KMS-11 (cell line): ENCODE measurements at regions not wholly inside any gene's neighbourhood (a gene's known extent, or its start where the extent isn't known, plus 50 kb on each side); places are given as distances from the start of the nearest gene placed in this dataset.

Experiments
- H2AFZ ChIP-seq: fragments of 200-600 bp; sonication (generic); 2 replicates; pipeline ENCODE4 v1.6.1; 2016; ENCODE audit warnings: antibody characterized with exemption, mixed run types, low read depth
- H3K27ac ChIP-seq: fragments of 200-600 bp; sonication (generic); 2 replicates; pipeline ENCODE4 v1.6.1; 2016; ENCODE audit warnings: mild to moderate bottlenecking, mixed run types
- H3K27me3 ChIP-seq: fragments of 200-600 bp; sonication (generic); 2 replicates; pipeline ENCODE4 v1.6.1; 2017; ENCODE audit warnings: mild to moderate bottlenecking, low read depth, mixed run types, moderate library complexity; ENCODE audit not compliant: insufficient read depth
- H3K36me3 ChIP-seq: fragments of 200-600 bp; sonication (generic); 2 replicates; pipeline ENCODE4 v1.6.1; 2017; ENCODE audit warnings: mild to moderate bottlenecking, mixed run types; ENCODE audit not compliant: insufficient read depth
- H3K4me1 ChIP-seq: fragments of 200-600 bp; sonication (generic); 2 replicates; pipeline ENCODE4 v1.6.1; 2016; ENCODE audit warnings: mild to moderate bottlenecking, low read depth, mixed run types; ENCODE audit not compliant: poor library complexity, severe bottlenecking
- H3K4me2 ChIP-seq: fragments of 200-600 bp; sonication (generic); 2 replicates; pipeline ENCODE4 v1.7.0; 2016; ENCODE audit warnings: mild to moderate bottlenecking, mixed run types
- H3K4me3 ChIP-seq: fragments of 200-600 bp; sonication (generic); IDR thresholded peaks from 2 replicates; pipeline ENCODE4 v1.6.1; 2017; ENCODE audit warnings: low read depth, low read length, mixed read lengths; ENCODE audit not compliant: insufficient read depth
- H3K79me2 ChIP-seq: fragments of 200-600 bp; sonication (generic); 2 replicates; pipeline ENCODE4 v1.6.1; 2016; ENCODE audit warnings: low read depth, mixed run types; ENCODE audit not compliant: insufficient read depth
- H3K9ac ChIP-seq: fragments of 200-600 bp; sonication (generic); 2 replicates; pipeline ENCODE4 v1.6.1; 2016; ENCODE audit warnings: mild to moderate bottlenecking, mixed run types
- H4K20me1 ChIP-seq: fragments of 200-600 bp; sonication (generic); 2 replicates; pipeline ENCODE4 v1.6.1; 2016; ENCODE audit warnings: mild to moderate bottlenecking, mixed run types; ENCODE audit not compliant: insufficient read depth
- TF ChIP-seq, protein P1 (sequence below): fragments of 200-600 bp; sonication (generic); conservative IDR thresholded peaks from 2 replicates; pipeline ENCODE4 v1.6.1; 2017; ENCODE audit warnings: low read depth, mild to moderate bottlenecking, antibody characterized with exemption, low read length, moderate library complexity, mixed read lengths

DNA sequence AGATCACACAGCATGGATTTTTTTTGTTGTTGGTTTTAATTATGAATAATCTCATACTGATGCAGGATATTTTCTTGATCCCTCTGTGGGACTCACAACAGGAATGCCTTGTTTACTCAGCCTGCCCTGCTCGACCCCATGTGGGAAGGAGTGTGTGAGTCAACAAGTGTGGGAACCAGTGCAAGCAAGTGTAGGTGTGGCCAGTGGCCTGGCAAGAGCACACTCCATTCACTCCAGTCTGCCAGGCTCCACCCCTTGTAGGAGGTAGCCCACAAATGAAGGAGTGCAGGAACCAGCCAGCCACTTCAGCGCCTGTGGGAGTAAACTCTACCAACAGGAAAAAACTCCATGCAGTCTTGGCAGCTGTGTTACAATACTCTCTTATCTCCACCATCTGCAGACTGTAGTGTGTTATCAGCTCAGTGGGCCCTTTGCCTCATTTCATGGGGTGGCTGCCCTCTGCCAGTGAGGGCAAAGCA, 393.6 kb downstream of the OTOL1 start:
- H2AFZ ChIP-seq, result no peak overlapping the region
- no peak overlapping the region for H3K4me3 ChIP-seq
- H3K9ac ChIP-seq, result no peak overlapping the region
- no peaks in the 10 kb centered on the region for H3K79me2 ChIP-seq
- TF ChIP-seq, protein P1, sequence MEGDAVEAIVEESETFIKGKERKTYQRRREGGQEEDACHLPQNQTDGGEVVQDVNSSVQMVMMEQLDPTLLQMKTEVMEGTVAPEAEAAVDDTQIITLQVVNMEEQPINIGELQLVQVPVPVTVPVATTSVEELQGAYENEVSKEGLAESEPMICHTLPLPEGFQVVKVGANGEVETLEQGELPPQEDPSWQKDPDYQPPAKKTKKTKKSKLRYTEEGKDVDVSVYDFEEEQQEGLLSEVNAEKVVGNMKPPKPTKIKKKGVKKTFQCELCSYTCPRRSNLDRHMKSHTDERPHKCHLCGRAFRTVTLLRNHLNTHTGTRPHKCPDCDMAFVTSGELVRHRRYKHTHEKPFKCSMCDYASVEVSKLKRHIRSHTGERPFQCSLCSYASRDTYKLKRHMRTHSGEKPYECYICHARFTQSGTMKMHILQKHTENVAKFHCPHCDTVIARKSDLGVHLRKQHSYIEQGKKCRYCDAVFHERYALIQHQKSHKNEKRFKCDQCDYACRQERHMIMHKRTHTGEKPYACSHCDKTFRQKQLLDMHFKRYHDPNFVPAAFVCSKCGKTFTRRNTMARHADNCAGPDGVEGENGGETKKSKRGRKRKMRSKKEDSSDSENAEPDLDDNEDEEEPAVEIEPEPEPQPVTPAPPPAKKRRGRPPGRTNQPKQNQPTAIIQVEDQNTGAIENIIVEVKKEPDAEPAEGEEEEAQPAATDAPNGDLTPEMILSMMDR, result no peak
- H3K27me3 ChIP-seq, result no peaks in the 10 kb centered on the region
- H3K27ac ChIP-seq, result no peak overlapping the region
- no peaks in the 10 kb centered on the region for H3K36me3 ChIP-seq
- no peak overlapping the region for H3K4me2 ChIP-seq
- H3K4me1 ChIP-seq, result no peaks in the 10 kb centered on the region
- no peaks in the 10 kb centered on the region for H4K20me1 ChIP-seq

DNA sequence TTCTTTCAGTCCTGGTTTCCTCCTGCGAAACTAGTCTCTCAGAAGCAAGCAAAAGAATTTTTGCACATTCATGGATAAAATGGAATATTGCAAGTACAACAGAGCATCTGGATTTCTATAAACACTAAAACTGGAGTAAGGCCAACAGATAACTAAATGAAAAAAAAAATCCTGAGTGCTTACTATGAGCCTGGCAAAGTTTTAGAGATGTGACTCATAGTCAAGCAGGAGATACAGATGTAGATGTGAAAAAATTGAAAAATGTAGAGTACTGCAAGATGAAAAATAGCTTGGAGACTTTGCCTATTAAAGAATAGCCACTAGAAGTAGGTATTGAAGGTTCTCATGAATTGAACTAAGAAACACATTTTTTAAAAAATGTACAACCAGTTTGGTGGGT, 397.4 kb downstream of the OTOL1 start:
- H4K20me1 ChIP-seq, result no peaks in the 10 kb centered on the region
- H3K4me2 ChIP-seq, result no peak overlapping the region
- TF ChIP-seq, protein P1, result no peak

DNA sequence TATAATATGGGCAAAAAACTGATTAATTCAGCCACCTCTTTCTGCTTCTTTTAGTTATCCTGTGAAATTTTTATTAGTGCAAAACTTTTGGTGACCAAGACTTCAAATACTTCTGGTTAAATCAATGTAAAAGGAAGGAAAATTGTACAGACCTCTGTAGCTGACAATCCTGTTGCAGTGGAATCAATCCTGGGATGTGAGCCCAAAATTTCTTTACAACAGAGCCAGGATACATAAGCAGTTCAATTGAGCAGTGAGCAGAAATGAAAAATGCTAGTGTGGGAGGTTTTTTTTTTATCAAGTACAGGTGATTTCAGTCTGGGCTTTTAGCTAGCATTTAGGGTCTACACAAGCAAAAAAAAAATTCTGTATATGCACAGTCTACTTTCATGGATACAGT, 398.0 kb downstream of the OTOL1 start:
- Histone ChIP-seq H3K4me1 (no peaks in the 10 kb centered on the region), H3K9ac (no peak overlapping the region), H3K79me2 (no peaks in the 10 kb centered on the region), H2AFZ (no peak overlapping the region), H3K36me3 (no peaks in the 10 kb centered on the region), H3K4me2 (no peak overlapping the region), H4K20me1 (no peaks in the 10 kb centered on the region), H3K27me3 (no peaks in the 10 kb centered on the region), H3K4me3 (no peak overlapping the region), H3K27ac (no peak overlapping the region)
- TF ChIP-seq, protein P1, result no peak

More for the DNA sequence above, 397.4 kb downstream of the OTOL1 start:
- no peaks in the 10 kb centered on the region for H3K79me2 ChIP-seq
- H3K27ac ChIP-seq, result no peak overlapping the region
- no peaks in the 10 kb centered on the region for H3K4me1 ChIP-seq
- no peak overlapping the region for H3K9ac ChIP-seq
- no peaks in the 10 kb centered on the region for H3K27me3 ChIP-seq
- H3K4me3 ChIP-seq, result no peak overlapping the region
- no peaks in the 10 kb centered on the region for H3K36me3 ChIP-seq
- H2AFZ ChIP-seq, result no peak overlapping the region

DNA sequence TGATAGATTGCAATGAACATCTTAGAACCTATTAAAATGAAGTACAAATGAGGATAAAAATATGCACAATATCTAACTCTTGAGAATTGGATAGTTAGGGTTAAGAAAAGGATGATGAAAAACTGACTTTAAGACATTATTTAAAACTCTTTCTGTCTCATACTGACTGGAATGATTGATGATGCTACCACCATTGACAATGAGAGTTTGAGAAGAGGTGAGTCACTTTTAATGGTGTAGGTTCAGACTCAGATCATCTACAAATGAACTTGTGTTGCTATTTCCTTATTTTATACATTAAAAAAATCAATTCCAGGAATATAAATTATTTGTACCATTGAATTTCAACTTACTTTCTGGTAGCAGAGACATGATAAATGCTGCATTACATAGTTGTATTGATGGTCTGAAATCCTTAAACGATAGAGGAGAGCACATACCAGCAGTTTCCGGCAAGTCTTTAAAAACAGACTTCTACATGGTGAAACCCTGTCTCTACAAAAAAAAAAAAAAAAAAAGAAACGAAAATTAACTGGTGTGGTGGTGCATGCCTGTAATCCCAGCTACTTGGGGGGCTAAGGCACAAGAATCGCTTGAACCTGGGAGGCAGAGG, 409.0 kb downstream of the OTOL1 start:
- Histone ChIP-seq H3K9ac (no peak overlapping the region), H3K79me2 (no peaks in the 10 kb centered on the region), H3K27ac (no peak overlapping the region), H4K20me1 (no peaks in the 10 kb centered on the region), H3K36me3 (no peaks in the 10 kb centered on the region), H3K4me1 (no peaks in the 10 kb centered on the region), H3K4me3 (no peak overlapping the region), H3K4me2 (no peak overlapping the region), H3K27me3 (no peaks in the 10 kb centered on the region), H2AFZ (no peak overlapping the region)
- TF ChIP-seq, protein P1, result no peak
